ENCODE measurements at regions not wholly inside any gene's neighbourhood (a gene's known extent, or its start where the extent isn't known, plus 50 kb on each side); places are given as distances from the start of the nearest gene placed in this dataset.
"Not testable (repeated sequence)": the region's sequence is repeated elsewhere in the genome, so short reads cannot be mapped to it uniquely, and the experiment has no call there.

GRCh38 chr2:131753640-131754561 is 226.2 kb downstream of the CCDC74A start:
- no peak for DNase-seq

- DNase-seq: no peak
Measured at GRCh38 chr2:131754929-131755720, 227.4 kb downstream of the CCDC74A start.

GRCh38 chr2:131756141-131756907 is 228.6 kb downstream of the CCDC74A start:
- DNase-seq: no peak

GRCh38 chr2:131758941-131759340 is 231.3 kb downstream of the CCDC74A start:
- DNase-seq: not testable (repeated sequence)

GRCh38 chr2:131774955-131775555 is 247.4 kb downstream of the CCDC74A start:
- DNase-seq: peak; percentile 1

GRCh38 chr2:131775903-131776506 is 248.3 kb downstream of the CCDC74A start:
- DNase-seq: not testable (repeated sequence)

GRCh38 chr2:131780446-131780845 is 252.8 kb downstream of the CCDC74A start:
- not testable (repeated sequence) for DNase-seq

GRCh38 chr2:131801210-131801744 is 273.6 kb downstream of the CCDC74A start:
- no peak for DNase-seq

GRCh38 chr2:131801745-131802350 is 274.2 kb downstream of the CCDC74A start:
- peak; percentile 21 for DNase-seq

GRCh38 chr2:131802351-131802836 is 274.7 kb downstream of the CCDC74A start:
- DNase-seq: peak; percentile 46

- DNase-seq: not testable (repeated sequence)
Measured at GRCh38 chr2:131803237-131803636, 275.5 kb downstream of the CCDC74A start.

- not testable (repeated sequence) for DNase-seq
Measured at GRCh38 chr2:131812605-131813004, 284.9 kb downstream of the CCDC74A start.

- not testable (repeated sequence) for DNase-seq
Measured at GRCh38 chr2:131813378-131813777, 285.7 kb downstream of the CCDC74A start.

GRCh38 chr2:131818267-131818973 is 290.7 kb downstream of the CCDC74A start:
- DNase-seq: not testable (repeated sequence)

- DNase-seq: not testable (repeated sequence)
Measured at GRCh38 chr2:131822237-131822721, 294.6 kb downstream of the CCDC74A start.

GRCh38 chr2:131823058-131823457 is 295.4 kb downstream of the CCDC74A start:
- not testable (repeated sequence) for DNase-seq

GRCh38 chr2:131824986-131825385 is 297.3 kb downstream of the CCDC74A start:
- not testable (repeated sequence) for DNase-seq

GRCh38 chr2:131827481-131828163 is 299.9 kb downstream of the CCDC74A start:
- DNase-seq: no peak

- no peak for DNase-seq
Measured at GRCh38 chr2:131828164-131828561, 300.5 kb downstream of the CCDC74A start.

All from COR-L47 (cell line).